IMR-90 (cell line): ENCODE measurements at regions not wholly inside any gene's neighbourhood (a gene's known extent, or its start where the extent isn't known, plus 50 kb on each side); places are given as distances from the start of the nearest gene placed in this dataset.

Source experiments
- ATAC-seq: fragments of 200-7000 bp; cut with Tn5 transposase; 2 replicates; pipeline ENCODE4 v1.9.1; 2020; ENCODE audit warnings: low read depth, mild to moderate bottlenecking, moderate library complexity
- BruUV-seq: library from RNA; stranded (reverse); fragments of 400-500 nt; replicated peaks from 2 replicates; lab custom pipeline; 2021; lab: Mats Ljungman, UMichigan
- CTCF ChIA-PET: fragments of 300-600 bp; formaldehyde crosslinking; extraction: SDS; loops from one replicate; lab custom pipeline; 2021; ENCODE audit warnings: antibody characterized with exemption; lab: Yijun Ruan, JAX
- POLR2A ChIA-PET: fragments of 300-600 bp; sonication (Branson Sonifier 250); formaldehyde crosslinking; loops from one replicate; lab custom pipeline; 2022; ENCODE audit warnings: antibody characterized with exemption; ENCODE audit not compliant: unreplicated experiment; lab: Charles Lee
- DNase-seq: peaks from one replicate; pipeline ENCODE4 v3.0.0; 2013
- H2AFZ ChIP-seq: replicated peaks from 2 replicates; pipeline ENCODE3; 2013; ENCODE audit warnings: low read length, mild to moderate bottlenecking; ENCODE audit not compliant: poor library complexity
- H2AK5ac ChIP-seq: 2 replicates; pipeline ENCODE4 v1.6.1; 2013; ENCODE audit warnings: low read depth, low read length, inconsistent platforms
- H2AK9ac ChIP-seq: replicated peaks from 2 replicates; pipeline ENCODE3; 2013; ENCODE audit warnings: mild to moderate bottlenecking, low read depth, low read length, moderate library complexity; ENCODE audit not compliant: poor library complexity
- H2BK120ac ChIP-seq: 2 replicates; pipeline ENCODE4 v1.6.1; 2013; ENCODE audit warnings: low read depth, low read length, inconsistent platforms
- H2BK15ac ChIP-seq: 3 replicates; pipeline ENCODE4 v1.6.1; 2013; ENCODE audit warnings: low read depth, low read length, inconsistent platforms
- H2BK20ac ChIP-seq: 2 replicates; pipeline ENCODE4 v1.6.1; 2013; ENCODE audit warnings: low read depth, mild to moderate bottlenecking, inconsistent platforms, low read length, moderate library complexity
- H2BK5ac ChIP-seq: 2 replicates; pipeline ENCODE4 v1.6.1; 2013; ENCODE audit warnings: mild to moderate bottlenecking, low read depth, low read length, inconsistent platforms; ENCODE audit not compliant: poor library complexity, severe bottlenecking
- H3K14ac ChIP-seq: replicated peaks from 2 replicates; pipeline ENCODE4 v1.6.1; 2013; ENCODE audit warnings: low read depth, low read length, inconsistent platforms
- H3K18ac ChIP-seq: 2 replicates; pipeline ENCODE4 v1.6.1; 2013; ENCODE audit warnings: low read depth, low read length, control low read depth
- H3K23ac ChIP-seq: 2 replicates; pipeline ENCODE4 v1.6.1; 2013; ENCODE audit warnings: low read depth, low read length, inconsistent platforms
- H3K27ac ChIP-seq: 2 replicates; pipeline ENCODE4 v1.5.1; 2013; ENCODE audit warnings: mild to moderate bottlenecking, control low read depth, low read length; ENCODE audit not compliant: insufficient read depth
- H3K27me3 ChIP-seq: 2 replicates; pipeline ENCODE4 v1.6.1; 2013; ENCODE audit warnings: low read length; ENCODE audit not compliant: control insufficient read depth, insufficient read depth
- H3K36me3 ChIP-seq: 2 replicates; pipeline ENCODE4 v1.6.1; 2013; ENCODE audit warnings: low read length, mixed read lengths; ENCODE audit not compliant: control insufficient read depth, insufficient read depth
- H3K4ac ChIP-seq: 2 replicates; pipeline ENCODE4 v1.6.1; 2013; ENCODE audit warnings: low read depth, low read length, inconsistent platforms
- H3K4me1 ChIP-seq: 2 replicates; pipeline ENCODE4 v1.6.1; 2013; ENCODE audit warnings: low read length, mixed read lengths; ENCODE audit not compliant: control insufficient read depth, insufficient read depth
- H3K4me2 ChIP-seq: 2 replicates; pipeline ENCODE4 v1.6.1; 2013; ENCODE audit warnings: low read depth, mild to moderate bottlenecking, control low read depth, low read length, moderate library complexity
- H3K4me3 ChIP-seq: 2 replicates; pipeline ENCODE4 v1.5.1; 2013; ENCODE audit warnings: low read depth, mild to moderate bottlenecking, control low read depth, low read length, moderate library complexity; ENCODE audit not compliant: insufficient read depth
- H3K56ac ChIP-seq: 2 replicates; pipeline ENCODE4 v1.6.1; 2013; ENCODE audit warnings: low read length, inconsistent platforms; ENCODE audit not compliant: insufficient read depth; ENCODE audit errors: extremely low read depth
- H3K79me1 ChIP-seq, 2 experiments: 2 replicates each; pipeline ENCODE4 v1.6.1; 2013; ENCODE audit warnings: low read length in 2 of 2, inconsistent platforms in 1 of 2, low read depth in 1 of 2
- H3K9ac ChIP-seq: 2 replicates; pipeline ENCODE4 v1.6.1; 2013; ENCODE audit warnings: low read depth, low read length, control low read depth
- H3K9me1 ChIP-seq: 2 replicates; pipeline ENCODE4 v1.6.1; 2013; ENCODE audit warnings: low read length, inconsistent platforms; ENCODE audit not compliant: insufficient read depth
- H3K9me3 ChIP-seq: 2 replicates; pipeline ENCODE4 v1.6.1; 2013; ENCODE audit warnings: low read length; ENCODE audit not compliant: control insufficient read depth, insufficient read depth
- H4K20me1 ChIP-seq: 2 replicates; pipeline ENCODE4 v1.6.1; 2013; ENCODE audit warnings: low read length, inconsistent platforms; ENCODE audit not compliant: insufficient read depth
- H4K5ac ChIP-seq: 2 replicates; pipeline ENCODE4 v1.6.1; 2013; ENCODE audit warnings: mild to moderate bottlenecking, low read depth, low read length, control low read depth
- H4K8ac ChIP-seq, 2 experiments: 2 replicates each; pipeline ENCODE4 v1.6.1; 2013; ENCODE audit warnings: low read depth in 2 of 2, low read length in 2 of 2, control low read depth in 1 of 2, inconsistent platforms in 1 of 2
- H4K91ac ChIP-seq: 2 replicates; pipeline ENCODE4 v1.6.1; 2013; ENCODE audit warnings: low read depth, low read length, inconsistent platforms; ENCODE audit not compliant: insufficient read depth
- BHLHE40 ChIP-seq: fragments of 150-350 bp; IDR thresholded peaks from 2 replicates; pipeline ENCODE4 v1.6.1; 2016; ENCODE audit warnings: mild to moderate bottlenecking, low read depth, low read length
- CEBPB ChIP-seq: IDR thresholded peaks from 2 replicates; pipeline ENCODE4 v1.6.1; 2012; ENCODE audit warnings: low read depth, low read length, improper control_type of control experiment
- CHD1 ChIP-seq: IDR thresholded peaks from 2 replicates; pipeline ENCODE4 v1.6.1; 2012; ENCODE audit warnings: low read depth, low read length, improper control_type of control experiment
- ELK1 ChIP-seq: fragments of 150-350 bp; IDR thresholded peaks from 2 replicates; pipeline ENCODE4 v1.6.1; 2016; ENCODE audit warnings: low read depth, mild to moderate bottlenecking, low read length, moderate library complexity, borderline replicate concordance
- FOS ChIP-seq: fragments of 150-350 bp; IDR thresholded peaks from 2 replicates; pipeline ENCODE4 v1.6.1; 2016; ENCODE audit warnings: low read depth, low read length
- MAFK ChIP-seq: IDR thresholded peaks from 2 replicates; pipeline ENCODE4 v1.6.1; 2012; ENCODE audit warnings: low read depth, low read length, improper control_type of control experiment
- MAZ ChIP-seq: IDR thresholded peaks from 2 replicates; pipeline ENCODE4 v1.6.1; 2012; ENCODE audit warnings: low read depth, mild to moderate bottlenecking, low read length, improper control_type of control experiment, moderate library complexity, borderline replicate concordance
- MXI1 ChIP-seq: IDR thresholded peaks from 2 replicates; pipeline ENCODE4 v1.6.1; 2012; ENCODE audit warnings: low read depth, mild to moderate bottlenecking, low read length, moderate library complexity, borderline replicate concordance
- NFE2L2 ChIP-seq: fragments of 150-350 bp; IDR thresholded peaks from 2 replicates; pipeline ENCODE4 v1.6.1; 2016; ENCODE audit warnings: low read depth, mild to moderate bottlenecking, low read length
- POLR2A ChIP-seq: IDR thresholded peaks from 2 replicates; pipeline ENCODE4 v1.6.1; 2012; ENCODE audit warnings: mild to moderate bottlenecking, low read depth, low read length
- RAD21 ChIP-seq: IDR thresholded peaks from 2 replicates; pipeline ENCODE4 v1.6.1; 2012; ENCODE audit warnings: low read length, improper control_type of control experiment
- RCOR1 ChIP-seq: IDR thresholded peaks from 2 replicates; pipeline ENCODE4 v1.6.1; 2012; ENCODE audit warnings: mild to moderate bottlenecking, low read length, improper control_type of control experiment; ENCODE audit not compliant: insufficient replicate concordance
- RFX5 ChIP-seq: IDR thresholded peaks from 2 replicates; pipeline ENCODE4 v1.8.0; 2012; ENCODE audit warnings: low read depth, mild to moderate bottlenecking, low read length, moderate library complexity
- SMC3 ChIP-seq: fragments of 150-350 bp; IDR thresholded peaks from 2 replicates; pipeline ENCODE4 v1.6.1; 2016; ENCODE audit warnings: low read depth, mild to moderate bottlenecking, antibody characterized with exemption, low read length, moderate library complexity
- USF2 ChIP-seq: fragments of 150-350 bp; IDR thresholded peaks from 2 replicates; pipeline ENCODE4 v1.6.1; 2017; ENCODE audit warnings: mild to moderate bottlenecking, antibody characterized with exemption, low read length, low read depth
- dilution Hi-C: fragments of 300-500 bp; cut with HindIII; formaldehyde crosslinking; loops from one replicate; pipeline ENCODE4 v1.14.3; 2018; ENCODE audit warnings: low sequenced_read_pairs; ENCODE audit not compliant: unreplicated experiment
- in situ Hi-C: fragments of 300-500 bp; cut with MboI; formaldehyde crosslinking; loops from 3 replicates; pipeline ENCODE4 v1.14.3; 2019; ENCODE audit warnings: low sequenced_read_pairs, inconsistent platforms, mixed read lengths
- intact Hi-C: fragments of 100-400 bp; cut with micrococcal nuclease; formaldehyde crosslinking; loops from 2 replicates; pipeline ENCODE4 v1.10.0; 2022
- TF ChIP-seq, protein P1 (sequence below): conservative IDR thresholded peaks from 2 replicates; pipeline ENCODE4 v1.5.1; 2012; ENCODE audit warnings: mild to moderate bottlenecking, low read depth, low read length, improper control_type of control experiment

DNA sequence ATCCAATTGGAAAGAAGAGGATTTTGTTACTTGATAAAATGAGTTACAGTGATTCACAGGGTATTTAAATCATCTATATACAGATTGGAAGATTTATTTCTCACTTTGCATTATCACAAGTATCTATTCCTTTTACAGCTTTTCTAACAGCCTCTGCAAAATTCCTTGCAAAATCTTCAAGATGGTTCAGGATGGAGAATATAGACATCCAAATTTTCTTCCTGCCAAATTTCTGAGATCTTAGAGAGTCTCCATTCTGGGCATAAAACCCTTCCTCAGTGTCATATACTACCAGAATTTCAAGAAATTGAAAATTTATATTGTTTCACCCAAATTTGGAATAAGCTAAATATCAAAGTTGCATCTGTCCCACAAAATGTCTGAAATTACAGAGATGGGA is 259.1 kb upstream of the FAM174A start:
- TF ChIP-seq RAD21: no peak
- TF ChIP-seq MAFK: no peak
- TF ChIP-seq CHD1: no peak
- TF ChIP-seq USF2: no peak
- TF ChIP-seq, protein P1, sequence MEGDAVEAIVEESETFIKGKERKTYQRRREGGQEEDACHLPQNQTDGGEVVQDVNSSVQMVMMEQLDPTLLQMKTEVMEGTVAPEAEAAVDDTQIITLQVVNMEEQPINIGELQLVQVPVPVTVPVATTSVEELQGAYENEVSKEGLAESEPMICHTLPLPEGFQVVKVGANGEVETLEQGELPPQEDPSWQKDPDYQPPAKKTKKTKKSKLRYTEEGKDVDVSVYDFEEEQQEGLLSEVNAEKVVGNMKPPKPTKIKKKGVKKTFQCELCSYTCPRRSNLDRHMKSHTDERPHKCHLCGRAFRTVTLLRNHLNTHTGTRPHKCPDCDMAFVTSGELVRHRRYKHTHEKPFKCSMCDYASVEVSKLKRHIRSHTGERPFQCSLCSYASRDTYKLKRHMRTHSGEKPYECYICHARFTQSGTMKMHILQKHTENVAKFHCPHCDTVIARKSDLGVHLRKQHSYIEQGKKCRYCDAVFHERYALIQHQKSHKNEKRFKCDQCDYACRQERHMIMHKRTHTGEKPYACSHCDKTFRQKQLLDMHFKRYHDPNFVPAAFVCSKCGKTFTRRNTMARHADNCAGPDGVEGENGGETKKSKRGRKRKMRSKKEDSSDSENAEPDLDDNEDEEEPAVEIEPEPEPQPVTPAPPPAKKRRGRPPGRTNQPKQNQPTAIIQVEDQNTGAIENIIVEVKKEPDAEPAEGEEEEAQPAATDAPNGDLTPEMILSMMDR: no peak
- no peak for TF ChIP-seq NFE2L2
- no peak for TF ChIP-seq MAZ
- no peak for TF ChIP-seq CEBPB
- no peak for TF ChIP-seq RFX5
- TF ChIP-seq FOS: no peak
- TF ChIP-seq ELK1: no peak
- no peak for TF ChIP-seq MXI1
- no peak for TF ChIP-seq SMC3
- TF ChIP-seq RCOR1: no peak
- TF ChIP-seq POLR2A: no peak
- no peak for TF ChIP-seq BHLHE40
- dilution Hi-C loops (no loop called here), intact Hi-C loops (no loop called here), in situ Hi-C loops (no loop called here)
- Histone ChIP-seq H4K5ac (no peak overlapping the region), H3K18ac (no peak overlapping the region), H2AFZ (no peak overlapping the region), H3K79me1 (no peaks in the 10 kb centered on the region), H2BK15ac (no peak overlapping the region), H3K9ac (no peak overlapping the region), H3K27me3 (no peaks in the 10 kb centered on the region), H3K9me1 (no peaks in the 10 kb centered on the region), H3K4me2 (no peak overlapping the region), H3K27ac (no peak overlapping the region), H4K20me1 (no peaks in the 10 kb centered on the region), H2AK5ac (no peak overlapping the region), H3K56ac (no peak overlapping the region), H3K23ac (no peak overlapping the region), H3K9me3 (no peaks in the 10 kb centered on the region), H4K91ac (no peak overlapping the region), H2BK120ac (no peak overlapping the region), H3K4ac (no peak overlapping the region), H4K8ac (no peak overlapping the region), H3K14ac (no peak overlapping the region), H3K4me3 (no peak overlapping the region), H2BK20ac (no peak overlapping the region), H2BK5ac (no peak overlapping the region), H3K4me1 (no peaks in the 10 kb centered on the region), H3K36me3 (no peaks in the 10 kb centered on the region), H2AK9ac (no peak overlapping the region)
- POLR2A ChIA-PET: no interaction called here
- CTCF ChIA-PET: no interaction called here
- BruUV-seq: no TSS peak
- DNase-seq (no peak), ATAC-seq (no peak)
